HG03060 (cell line): ENCODE measurements at regions not wholly inside any gene's neighbourhood (a gene's known extent, or its start where the extent isn't known, plus 50 kb on each side); places are given as distances from the start of the nearest gene placed in this dataset.

ENCODE experiments used
- ATAC-seq: cut with Tn5 transposase; IDR thresholded peaks from one replicate; pipeline ENCODE4 v1.9.1; 2021; ENCODE audit warnings: low read depth, moderate number of reproducible peaks; ENCODE audit not compliant: unreplicated experiment

- no peak for ATAC-seq
Observed at GRCh38 chr2:121080013-121080772, 204.8 kb downstream of the TFCP2L1 start.

DNA sequence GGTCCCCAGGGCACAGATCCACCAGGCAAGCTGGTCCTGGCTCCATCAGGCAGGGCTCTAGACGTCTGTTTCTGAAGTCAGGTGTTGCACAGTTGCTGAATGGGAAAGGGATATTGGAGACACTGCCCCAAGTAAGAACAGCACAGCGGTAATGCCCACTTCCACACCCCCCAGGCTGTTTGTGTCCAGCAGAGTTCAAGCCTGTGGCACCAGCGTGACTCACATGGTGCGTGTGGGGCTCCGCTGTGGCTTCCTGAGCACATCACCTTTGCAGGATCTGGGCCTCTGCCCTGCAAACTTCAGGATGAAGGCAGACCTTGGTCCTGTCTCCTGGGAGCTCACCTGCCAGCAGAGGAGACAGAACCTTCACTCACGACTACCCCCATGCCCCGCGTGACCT lies 203.3 kb downstream of the TFCP2L1 start:
- no peak for ATAC-seq

GRCh38 chr2:121082191-121082590 lies 202.8 kb downstream of the TFCP2L1 start:
- no peak for ATAC-seq

DNA sequence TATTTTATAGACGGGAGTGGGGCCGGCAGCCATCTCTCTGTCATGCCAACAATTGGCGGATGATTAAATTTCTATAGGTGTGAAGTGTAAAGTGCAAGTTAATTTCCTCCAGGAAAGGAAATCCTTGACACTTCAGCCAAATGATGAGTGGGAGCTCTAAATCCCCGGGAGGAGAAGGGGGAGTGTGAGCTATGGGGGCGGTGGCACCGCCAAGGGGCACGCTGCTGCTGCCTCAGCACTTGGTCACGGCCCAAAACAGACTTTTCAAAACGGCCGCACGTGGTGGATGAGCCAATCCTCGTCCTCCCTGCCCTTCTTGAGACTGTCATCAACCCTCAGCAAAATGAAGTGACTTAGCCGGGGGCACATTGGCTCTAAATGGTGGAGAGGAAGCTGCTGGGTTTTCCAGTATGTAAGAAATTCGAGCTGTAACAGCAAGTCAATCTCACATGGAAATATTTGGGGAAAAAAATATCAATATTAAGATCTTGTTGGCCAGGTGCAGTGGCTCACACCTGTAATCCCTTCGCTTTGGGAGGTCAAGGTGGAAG lies 200.8 kb downstream of the TFCP2L1 start:
- ATAC-seq: no peak

GRCh38 chr2:121085801-121086200 lies 199.2 kb downstream of the TFCP2L1 start:
- ATAC-seq: no peak

- no peak for ATAC-seq
Observed at GRCh38 chr2:121086450-121086849, 198.6 kb downstream of the TFCP2L1 start.

DNA sequence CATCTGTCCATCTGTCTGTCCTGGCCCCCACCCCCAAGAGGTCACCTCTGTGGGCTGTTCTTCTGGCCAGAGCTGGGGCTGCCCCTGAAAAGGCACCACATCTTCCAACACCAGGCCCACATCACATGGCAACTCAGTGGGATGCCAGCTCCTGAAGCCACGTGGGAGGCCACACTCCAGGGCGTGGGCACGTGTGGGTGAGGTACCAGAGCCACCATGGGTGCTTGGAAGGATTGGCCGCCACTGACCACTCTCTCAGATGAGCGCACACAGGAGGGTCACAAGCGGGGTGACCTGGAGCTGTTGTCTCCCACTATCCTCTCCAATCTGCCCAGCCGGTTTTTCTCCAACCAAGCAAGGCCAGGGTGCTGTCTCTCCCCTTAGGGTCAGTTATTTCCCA lies 197.9 kb downstream of the TFCP2L1 start:
- no peak for ATAC-seq

GRCh38 chr2:121088251-121089165 lies 196.5 kb downstream of the TFCP2L1 start:
- no peak for ATAC-seq

DNA sequence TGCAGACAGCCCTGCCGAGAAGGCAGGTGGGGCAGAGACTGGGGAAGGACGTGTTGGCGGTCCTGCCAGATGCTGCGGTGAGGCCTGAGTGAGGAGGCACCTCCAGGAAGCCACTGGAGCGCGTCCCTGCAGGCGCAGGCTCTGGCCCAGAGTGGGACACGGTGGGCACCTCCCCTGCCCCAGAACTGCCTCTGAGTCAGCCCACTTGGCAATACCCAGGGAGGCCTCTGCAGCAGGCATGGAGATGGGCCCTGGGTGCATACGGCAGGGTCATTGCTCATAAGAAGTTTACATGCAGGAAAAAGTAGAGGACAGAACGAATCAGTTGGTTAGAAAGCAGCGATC lies 195.9 kb downstream of the TFCP2L1 start:
- ATAC-seq: no peak

GRCh38 chr2:121090088-121090715 lies 194.8 kb downstream of the TFCP2L1 start:
- no peak for ATAC-seq

DNA sequence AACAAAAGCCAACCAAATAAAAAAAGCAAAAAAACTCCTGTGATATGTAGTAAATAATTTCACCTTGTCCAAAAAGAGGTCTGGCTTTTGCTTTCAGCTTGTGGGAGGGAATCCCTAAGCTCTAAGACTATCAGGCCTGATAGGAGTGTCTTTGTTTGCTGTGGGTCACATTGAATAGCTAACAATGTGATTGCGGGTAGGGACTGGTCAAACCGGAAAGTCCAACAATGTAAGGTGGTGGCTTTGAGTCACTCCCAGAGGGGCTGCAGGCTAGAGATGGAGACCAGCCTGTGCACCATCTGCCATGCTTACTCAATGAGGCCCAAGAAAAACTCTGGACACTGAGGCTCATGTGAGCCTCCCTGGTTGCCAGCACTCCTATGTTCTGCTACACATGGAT lies 192.9 kb downstream of the TFCP2L1 start:
- no peak for ATAC-seq

DNA sequence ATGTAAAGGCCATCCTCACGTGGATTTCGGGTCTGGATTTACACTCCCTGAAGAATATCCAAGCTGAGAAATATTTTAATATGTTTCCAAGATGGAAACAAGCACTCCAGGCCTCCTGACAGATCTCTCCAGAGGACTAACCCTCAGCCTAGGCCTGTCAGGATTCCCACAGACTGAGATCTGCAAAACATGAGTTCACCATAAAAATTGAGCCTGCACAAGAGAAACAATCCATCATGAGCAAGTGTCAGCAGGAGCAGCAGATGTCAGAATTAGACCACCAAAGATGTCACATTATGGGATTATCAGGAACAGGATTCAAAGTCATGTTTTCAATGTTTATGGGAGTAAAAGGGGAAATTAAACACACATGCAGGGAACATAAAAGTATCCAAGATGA lies 191.3 kb downstream of the TFCP2L1 start:
- no peak for ATAC-seq

- no peak for ATAC-seq
Observed at GRCh38 chr2:121094101-121094500, 190.9 kb downstream of the TFCP2L1 start.

DNA sequence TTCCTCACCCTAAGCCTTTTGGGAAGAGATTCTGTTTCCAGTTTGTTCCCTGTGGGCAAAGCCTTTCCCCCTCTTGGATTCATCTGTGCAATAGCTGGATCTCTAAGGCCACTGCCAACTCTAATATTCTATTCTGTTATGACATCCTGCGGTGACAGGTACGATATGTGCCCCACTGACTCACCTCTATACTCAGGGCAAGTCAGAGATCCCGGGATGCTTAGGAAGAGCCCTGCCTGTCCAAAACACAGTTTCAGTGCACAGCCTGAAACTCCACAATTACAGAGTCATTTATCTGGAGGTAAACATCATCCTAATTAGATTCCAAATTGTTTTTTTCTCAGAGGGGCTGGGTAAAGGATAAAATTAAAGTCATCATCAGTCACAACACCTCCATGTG lies 190.2 kb downstream of the TFCP2L1 start:
- ATAC-seq: no peak

- no peak for ATAC-seq
Observed at GRCh38 chr2:121095257-121096080, 189.5 kb downstream of the TFCP2L1 start.

- ATAC-seq: no peak
Observed at GRCh38 chr2:121096611-121097010, 188.4 kb downstream of the TFCP2L1 start.

- no peak for ATAC-seq
Observed at GRCh38 chr2:121098556-121098955, 186.4 kb downstream of the TFCP2L1 start.

DNA sequence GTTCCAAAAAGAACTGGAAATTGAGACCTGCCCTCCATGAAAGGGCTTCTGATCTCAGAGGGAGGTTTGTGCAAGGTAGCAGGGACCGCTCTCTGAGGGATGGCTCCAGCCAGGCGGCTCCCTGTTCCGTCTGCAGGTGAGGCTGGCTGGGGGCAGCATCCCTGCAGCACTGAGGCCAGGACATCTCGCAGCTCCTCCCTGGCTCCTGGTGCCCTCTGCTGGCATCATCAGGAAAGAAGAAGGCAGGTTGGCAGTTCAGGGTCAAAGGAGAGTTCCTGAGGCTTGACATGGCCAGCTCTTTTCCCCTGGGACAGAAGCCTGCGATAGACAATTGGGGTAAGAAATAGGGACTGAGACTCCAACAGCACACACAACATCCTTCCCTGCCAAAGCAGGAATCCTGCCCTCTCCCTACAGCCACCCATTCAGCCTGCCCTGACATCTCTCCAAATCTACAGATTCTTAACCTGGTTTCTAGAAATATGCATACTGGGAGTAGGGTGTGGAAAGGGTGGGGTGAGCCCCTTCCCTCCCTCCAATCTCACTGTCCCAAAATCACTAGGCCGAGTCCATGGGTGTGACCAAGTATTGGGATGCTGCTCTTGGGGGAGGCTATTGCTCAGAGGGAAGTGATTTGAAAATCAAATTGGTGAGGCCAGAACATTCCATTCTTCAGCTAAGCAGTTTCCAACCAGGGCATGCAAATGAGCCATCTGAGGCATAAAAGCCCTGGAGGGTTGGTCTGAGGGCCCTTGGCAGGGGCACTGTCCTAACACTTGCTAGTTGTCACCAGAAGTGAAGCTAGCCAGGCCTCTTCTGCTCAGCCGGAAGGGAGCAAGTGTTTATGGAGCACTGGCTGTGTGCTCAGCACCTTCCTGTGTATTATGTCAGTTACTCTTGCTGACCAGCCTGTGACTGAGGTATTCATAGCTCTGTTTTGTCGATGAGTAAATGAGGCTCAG lies 185.4 kb downstream of the TFCP2L1 start:
- no peak for ATAC-seq

DNA sequence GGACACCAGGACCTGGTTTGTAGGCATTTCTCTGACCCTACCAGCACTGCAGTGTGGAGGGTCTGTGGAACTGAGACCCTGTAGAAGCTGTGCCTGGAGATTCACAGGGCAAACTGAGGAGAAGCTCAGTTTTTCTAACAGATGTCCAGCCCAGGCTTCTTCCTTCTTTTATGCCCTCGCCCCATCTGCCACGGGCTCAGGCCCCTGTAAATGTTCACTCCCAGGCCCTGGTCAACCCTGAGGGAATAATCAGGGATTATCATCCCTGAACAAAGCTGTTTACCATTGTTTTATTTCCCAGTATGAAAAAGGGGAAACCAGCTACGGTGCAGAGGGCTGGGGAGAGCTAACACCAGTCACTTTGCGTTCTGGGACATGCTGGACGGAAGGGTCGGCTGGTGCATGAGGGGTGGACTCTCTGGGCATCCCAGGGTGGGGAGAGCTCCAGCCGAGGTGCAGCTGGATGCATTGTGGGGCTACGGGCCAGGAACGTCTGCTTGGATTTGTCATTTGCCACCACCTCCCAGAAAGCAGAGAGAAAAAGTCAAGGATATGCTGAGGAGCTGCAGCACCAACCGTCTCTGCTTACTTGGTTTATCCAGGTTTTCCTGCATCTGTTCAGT lies 183.8 kb downstream of the TFCP2L1 start:
- ATAC-seq: no peak
